Tibial nerve (tissue), 4 donors: ENCODE measurements at regions not wholly inside any gene's neighbourhood (a gene's known extent, or its start where the extent isn't known, plus 50 kb on each side); places are given as distances from the start of the nearest gene placed in this dataset.

Source experiments
- DNase-seq, 2 donors: peaks; one replicate each; pipeline ENCODE4 v3.0.0-alpha.2; 2019; ENCODE audit warnings: low spot score in 2 of 2
- H3K27ac ChIP-seq, 4 donors: fragments of 200-600 bp; sonication (generic) in 3 of 4; one replicate each; pipeline ENCODE4 v1.5.1; 2017 to 2019; ENCODE audit warnings: mild to moderate bottlenecking in 1 of 4
- H3K27me3 ChIP-seq, 2 donors: fragments of 200-600 bp; sonication (generic) in 1 of 2; one replicate each; pipeline versions ENCODE4 v1.5.1 to v1.6.0; 2017 to 2019
- H3K36me3 ChIP-seq, 3 donors: fragments of 200-600 bp; sonication (generic); one replicate each; pipeline ENCODE4 v1.5.1; 2018 to 2019
- H3K4me1 ChIP-seq, 4 donors: fragments of 200-600 bp; sonication (generic) in 3 of 4; one replicate each; pipeline ENCODE4 v1.5.1; 2017 to 2019
- H3K4me3 ChIP-seq, 4 donors: fragments of 200-600 bp; sonication (generic) in 3 of 4; one replicate each; pipeline ENCODE4 v1.5.1; 2017 to 2019; ENCODE audit warnings: mild to moderate bottlenecking in 1 of 4, moderate library complexity in 1 of 4
- H3K9me3 ChIP-seq, 4 donors: fragments of 200-600 bp; sonication (generic) in 3 of 4; one replicate each; pipeline ENCODE4 v1.5.1; 2017 to 2019
- EP300 ChIP-seq, 2 donors: sonication (generic); formaldehyde crosslinking; IDR thresholded peaks; one replicate each; pipeline ENCODE4 v1.6.1; 2017; ENCODE audit warnings: antibody characterized with exemption in 2 of 2, mild to moderate bottlenecking in 1 of 2
- POLR2A ChIP-seq, 2 donors: fragments of 450-650 bp; IDR thresholded peaks; one replicate each; pipeline ENCODE4 v1.6.1; 2017; ENCODE audit warnings: antibody characterized with exemption in 2 of 2, mild to moderate bottlenecking in 2 of 2, moderate library complexity in 2 of 2
- WGBS, 2 donors: methylation state at CpG; one replicate each; pipeline ENCODE4 v1.1.5; 2018; 5-methylcytosine and 5-hydroxymethylcytosine counted together
- TF ChIP-seq, protein P1 (sequence below), 5 experiments: fragments of 200-600 bp in 3 of 5; fragments of 450-650 bp in 2 of 5; sonication (generic) in 3 of 5; IDR thresholded peaks; one replicate each; pipeline ENCODE4 v1.5.1; 2016 to 2019; ENCODE audit warnings: antibody characterized with exemption in 5 of 5, mild to moderate bottlenecking in 3 of 5, moderate library complexity in 2 of 5

DNA sequence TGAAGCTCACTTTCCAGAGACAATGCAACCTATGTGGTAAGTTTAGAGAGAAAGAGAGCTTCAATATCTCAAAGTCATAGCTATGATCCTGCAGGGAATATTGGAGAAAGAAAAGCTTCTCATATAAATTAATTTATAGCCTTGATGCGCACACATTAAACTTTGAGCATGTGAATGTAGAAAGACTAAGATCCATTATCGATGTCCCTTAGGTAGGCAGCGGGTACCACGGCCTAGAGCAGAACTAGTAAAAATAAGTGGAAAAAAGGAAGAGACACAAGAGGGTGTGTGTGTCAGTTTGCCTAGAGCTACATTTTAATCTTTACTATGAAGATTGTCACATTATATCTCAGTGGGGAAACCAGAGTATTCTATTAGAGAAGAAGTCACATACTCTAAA, 685.6 kb downstream of the AMY1C start:
- 82 to 93% methylated on average over 4 of the region's 4 CpGs for WGBS, 2 donors
- no peak overlapping the region for H3K27ac ChIP-seq
- H3K4me3 ChIP-seq: no peak overlapping the region
- no peaks in the 10 kb centered on the region for H3K4me1 ChIP-seq
- H3K27me3 ChIP-seq: no peaks in the 10 kb centered on the region
- no peaks in the 10 kb centered on the region for H3K9me3 ChIP-seq
- no peak for TF ChIP-seq POLR2A (IDR thresholded peaks at IDR 0.05)
- TF ChIP-seq EP300 (IDR thresholded peaks at IDR 0.05): no peak
- DNase-seq: no peak
- H3K36me3 ChIP-seq: no peaks in the 10 kb centered on the region

DNA sequence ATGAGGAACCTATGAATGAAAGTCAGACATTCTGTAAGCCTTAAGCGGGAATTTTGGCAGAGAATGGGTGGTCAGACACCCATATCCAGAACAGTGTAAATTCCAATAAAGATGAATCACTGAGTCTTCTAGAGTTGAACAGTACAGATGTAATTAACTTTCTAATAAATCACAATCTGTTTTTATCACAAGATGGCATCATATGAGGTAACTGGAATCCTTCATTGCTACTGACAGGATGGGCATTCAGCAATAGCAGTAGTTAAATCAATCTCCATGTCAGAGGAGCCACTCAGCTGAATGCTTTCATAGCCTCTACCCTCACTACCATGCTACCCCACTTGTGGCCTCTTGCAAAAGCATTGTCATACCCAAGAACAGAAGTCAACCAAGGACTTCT, 690.3 kb downstream of the AMY1C start:
- Histone ChIP-seq H3K27me3 (no peaks in the 10 kb centered on the region), H3K4me3 (no peak overlapping the region), H3K27ac (no peak overlapping the region), H3K36me3 (no peaks in the 10 kb centered on the region), H3K4me1 (no peaks in the 10 kb centered on the region), H3K9me3 (no peaks in the 10 kb centered on the region)
- TF ChIP-seq, protein P1, sequence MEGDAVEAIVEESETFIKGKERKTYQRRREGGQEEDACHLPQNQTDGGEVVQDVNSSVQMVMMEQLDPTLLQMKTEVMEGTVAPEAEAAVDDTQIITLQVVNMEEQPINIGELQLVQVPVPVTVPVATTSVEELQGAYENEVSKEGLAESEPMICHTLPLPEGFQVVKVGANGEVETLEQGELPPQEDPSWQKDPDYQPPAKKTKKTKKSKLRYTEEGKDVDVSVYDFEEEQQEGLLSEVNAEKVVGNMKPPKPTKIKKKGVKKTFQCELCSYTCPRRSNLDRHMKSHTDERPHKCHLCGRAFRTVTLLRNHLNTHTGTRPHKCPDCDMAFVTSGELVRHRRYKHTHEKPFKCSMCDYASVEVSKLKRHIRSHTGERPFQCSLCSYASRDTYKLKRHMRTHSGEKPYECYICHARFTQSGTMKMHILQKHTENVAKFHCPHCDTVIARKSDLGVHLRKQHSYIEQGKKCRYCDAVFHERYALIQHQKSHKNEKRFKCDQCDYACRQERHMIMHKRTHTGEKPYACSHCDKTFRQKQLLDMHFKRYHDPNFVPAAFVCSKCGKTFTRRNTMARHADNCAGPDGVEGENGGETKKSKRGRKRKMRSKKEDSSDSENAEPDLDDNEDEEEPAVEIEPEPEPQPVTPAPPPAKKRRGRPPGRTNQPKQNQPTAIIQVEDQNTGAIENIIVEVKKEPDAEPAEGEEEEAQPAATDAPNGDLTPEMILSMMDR (IDR thresholded peaks at IDR 0.05): no peak
- no peak for TF ChIP-seq POLR2A (IDR thresholded peaks at IDR 0.05)
- no peak for TF ChIP-seq EP300 (IDR thresholded peaks at IDR 0.05)
- no peak for DNase-seq
- WGBS, 2 donors: 80 to 86% methylated on average over 1 of the region's 1 CpG

DNA sequence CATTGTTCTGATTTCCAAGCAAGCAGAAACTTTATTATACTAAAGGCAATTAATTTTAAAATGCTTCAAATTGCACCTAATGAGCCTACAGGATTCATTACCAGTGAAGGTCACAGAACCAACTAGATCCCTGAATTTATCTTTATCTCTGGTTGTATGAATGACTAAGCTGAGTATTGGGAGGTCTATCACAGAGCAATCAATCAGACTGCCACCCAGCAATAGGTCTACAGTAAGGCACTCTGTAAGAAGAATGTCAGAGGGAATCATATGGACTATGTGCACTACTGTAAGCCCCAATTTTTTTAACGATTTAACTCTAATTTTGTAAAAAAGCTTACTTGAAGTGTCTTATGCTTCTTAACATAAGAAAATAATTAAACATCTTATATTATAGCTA, 707.0 kb downstream of the AMY1C start:
- TF ChIP-seq POLR2A (IDR thresholded peaks at IDR 0.05): no peak
- no peak for TF ChIP-seq EP300 (IDR thresholded peaks at IDR 0.05)
- TF ChIP-seq, protein P1 (IDR thresholded peaks at IDR 0.05): no peak
- no peaks in the 10 kb centered on the region for H3K27me3 ChIP-seq
- H3K4me1 ChIP-seq: no peaks in the 10 kb centered on the region
- no peak for DNase-seq
- H3K36me3 ChIP-seq: no peaks in the 10 kb centered on the region
- no peak overlapping the region for H3K4me3 ChIP-seq
- 89 to 91% methylated on average over 1 of the region's 1 CpG for WGBS, 2 donors
- peaks cover 0 to 32% (median 0%) of the 10 kb centered on the region in 4 donors for H3K9me3 ChIP-seq
- H3K27ac ChIP-seq: no peak overlapping the region

DNA sequence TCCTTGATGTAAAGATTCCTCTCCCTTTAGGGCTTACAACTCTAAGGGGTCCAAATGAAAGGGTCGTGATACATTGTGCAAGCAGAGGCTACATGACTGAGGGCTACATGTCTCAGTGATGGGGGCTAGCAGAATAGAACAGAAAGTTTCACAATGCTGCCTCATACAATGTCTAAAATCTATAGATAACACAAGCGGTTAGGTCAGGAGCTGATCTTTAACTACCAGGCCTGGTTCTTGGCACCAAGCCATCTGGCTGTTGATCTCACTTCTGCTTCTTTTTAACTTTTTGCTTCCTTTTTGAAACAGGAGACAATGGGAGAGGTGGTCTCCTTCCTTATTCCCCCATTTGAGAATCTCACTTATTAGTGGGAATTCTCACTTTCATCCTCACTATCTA, 710.2 kb downstream of the AMY1C start:
- TF ChIP-seq, protein P1 (IDR thresholded peaks at IDR 0.05): no peak
- TF ChIP-seq POLR2A (IDR thresholded peaks at IDR 0.05) (no peak), EP300 (IDR thresholded peaks at IDR 0.05) (no peak)

DNA sequence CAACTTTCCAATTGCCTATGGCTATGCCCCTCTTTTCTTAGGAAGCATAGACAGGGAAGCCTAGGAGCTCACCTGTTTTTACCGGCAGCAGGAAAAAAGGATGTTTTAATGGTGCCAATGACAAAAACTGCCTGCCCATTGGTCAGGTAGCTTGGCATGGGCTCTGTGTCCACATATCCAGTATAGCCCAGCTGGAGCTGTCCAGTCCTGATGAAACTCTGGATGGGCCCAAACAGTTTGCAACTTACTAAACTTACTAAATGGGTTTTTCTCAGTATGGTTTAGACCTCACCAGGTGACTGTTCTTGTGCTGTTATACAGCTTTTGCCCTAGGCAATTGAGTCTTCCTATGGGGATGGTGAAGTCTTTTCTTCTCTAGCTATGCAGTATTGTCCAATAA, 711.2 kb downstream of the AMY1C start:
- Histone ChIP-seq H3K9me3 (peaks cover 0 to 35% (median 0%) of the 10 kb centered on the region in 4 donors), H3K4me3 (no peak overlapping the region), H3K36me3 (no peaks in the 10 kb centered on the region), H3K4me1 (no peaks in the 10 kb centered on the region), H3K27ac (no peak overlapping the region), H3K27me3 (no peaks in the 10 kb centered on the region)
- DNase-seq: no peak
- TF ChIP-seq EP300 (IDR thresholded peaks at IDR 0.05) (no peak), POLR2A (IDR thresholded peaks at IDR 0.05) (no peak)
- TF ChIP-seq, protein P1 (IDR thresholded peaks at IDR 0.05): no peak
- WGBS, 2 donors: 93 to 96% methylated on average over 1 of the region's 1 CpG

More for the DNA sequence above, 710.2 kb downstream of the AMY1C start:
- H3K9me3 ChIP-seq: peaks cover 0 to 35% (median 0%) of the 10 kb centered on the region in 4 donors
- no peak overlapping the region for H3K27ac ChIP-seq
- no peaks in the 10 kb centered on the region for H3K27me3 ChIP-seq
- no peaks in the 10 kb centered on the region for H3K36me3 ChIP-seq
- H3K4me3 ChIP-seq: no peak overlapping the region
- DNase-seq: no peak
- WGBS, 2 donors: 67 to 74% methylated on average over 2 of the region's 2 CpGs
- no peaks in the 10 kb centered on the region for H3K4me1 ChIP-seq
